ENCODE measurements at regions not wholly inside any gene's neighbourhood (a gene's known extent, or its start where the extent isn't known, plus 50 kb on each side); places are given as distances from the start of the nearest gene placed in this dataset.

DNA sequence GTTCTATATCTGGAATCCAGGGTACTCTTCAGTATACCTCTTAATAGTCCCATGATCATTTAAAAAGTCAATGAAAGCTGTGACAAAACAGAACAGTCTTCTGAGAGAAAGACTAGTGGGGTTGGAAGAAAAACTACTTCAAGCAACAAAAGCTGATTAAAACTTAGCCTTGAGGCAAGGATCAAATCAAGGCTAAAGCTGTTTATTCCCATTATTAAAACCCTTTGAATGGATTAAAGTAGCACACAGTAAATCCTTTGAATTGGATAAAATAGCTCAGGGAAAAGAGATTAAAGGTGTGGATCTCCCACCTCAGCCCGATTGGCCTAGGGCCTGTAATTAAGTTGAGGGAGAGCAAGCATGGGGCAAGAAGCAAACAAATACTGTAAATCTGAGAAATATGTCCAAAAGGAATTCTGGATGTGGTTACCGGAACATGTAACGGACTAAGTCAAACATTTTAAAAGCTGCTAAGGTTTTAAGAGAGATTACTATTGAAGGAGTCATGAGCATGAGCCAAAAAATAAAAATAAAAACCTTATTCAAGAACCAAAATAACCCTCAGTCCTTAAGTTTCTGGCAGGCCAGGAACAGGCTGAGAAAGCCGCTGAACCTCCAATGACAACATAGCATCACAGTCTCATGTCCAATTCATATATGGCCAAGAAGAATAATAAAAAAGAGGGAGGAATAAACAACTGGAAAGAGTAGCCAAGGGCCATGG, 257.3 kb upstream of the NEIL3 start:
- no peak overlapping the region for H3K4me3 Mint-ChIP-seq
- no peak overlapping the region for H3K27ac Mint-ChIP-seq
- TF ChIP-seq, protein P1, sequence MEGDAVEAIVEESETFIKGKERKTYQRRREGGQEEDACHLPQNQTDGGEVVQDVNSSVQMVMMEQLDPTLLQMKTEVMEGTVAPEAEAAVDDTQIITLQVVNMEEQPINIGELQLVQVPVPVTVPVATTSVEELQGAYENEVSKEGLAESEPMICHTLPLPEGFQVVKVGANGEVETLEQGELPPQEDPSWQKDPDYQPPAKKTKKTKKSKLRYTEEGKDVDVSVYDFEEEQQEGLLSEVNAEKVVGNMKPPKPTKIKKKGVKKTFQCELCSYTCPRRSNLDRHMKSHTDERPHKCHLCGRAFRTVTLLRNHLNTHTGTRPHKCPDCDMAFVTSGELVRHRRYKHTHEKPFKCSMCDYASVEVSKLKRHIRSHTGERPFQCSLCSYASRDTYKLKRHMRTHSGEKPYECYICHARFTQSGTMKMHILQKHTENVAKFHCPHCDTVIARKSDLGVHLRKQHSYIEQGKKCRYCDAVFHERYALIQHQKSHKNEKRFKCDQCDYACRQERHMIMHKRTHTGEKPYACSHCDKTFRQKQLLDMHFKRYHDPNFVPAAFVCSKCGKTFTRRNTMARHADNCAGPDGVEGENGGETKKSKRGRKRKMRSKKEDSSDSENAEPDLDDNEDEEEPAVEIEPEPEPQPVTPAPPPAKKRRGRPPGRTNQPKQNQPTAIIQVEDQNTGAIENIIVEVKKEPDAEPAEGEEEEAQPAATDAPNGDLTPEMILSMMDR (IDR thresholded peaks at IDR 0.05) = no peak
- 0 out of 2 replicates have a peak, but pooled peaks cover 3% of the 10 kb centered on the region for H3K36me3 Mint-ChIP-seq (ENCODE audit: low read depth)
- H3K4me1 Mint-ChIP-seq (ENCODE audit: low read depth) = peaks cover 25% of the 10 kb centered on the region
- H3K27me3 Mint-ChIP-seq (ENCODE audit: insufficient read depth) = peaks cover 1% of the 10 kb centered on the region; the same call in 1 of the 2 replicates
- no peak for DNase-seq
- H3K9me3 Mint-ChIP-seq = no peaks in the 10 kb centered on the region

DNA sequence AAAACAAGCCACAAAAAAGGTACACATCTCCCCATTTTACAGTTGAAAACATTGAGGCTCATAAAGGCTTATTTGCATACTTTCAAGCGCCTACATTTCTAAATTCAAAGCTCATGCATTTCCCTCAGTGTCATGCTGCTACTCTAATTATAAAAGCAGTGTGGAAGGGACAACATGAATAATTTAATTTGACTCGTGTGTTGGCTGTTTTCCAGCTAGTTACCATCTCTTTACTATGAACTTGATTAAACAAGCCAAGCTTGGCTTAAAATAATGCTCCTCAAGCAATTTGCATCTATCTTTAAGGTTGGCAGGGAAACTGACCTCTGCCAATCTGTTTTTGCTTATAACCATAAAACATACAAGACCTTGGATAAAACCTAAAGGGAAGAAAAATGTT, 252.5 kb upstream of the NEIL3 start:
- H3K9me3 Mint-ChIP-seq = no peaks in the 10 kb centered on the region; the same call in 1 of the 2 replicates
- TF ChIP-seq, protein P1 (IDR thresholded peaks at IDR 0.05) = no peak
- H3K27ac Mint-ChIP-seq = no peak overlapping the region
- H3K36me3 Mint-ChIP-seq (ENCODE audit: low read depth) = peaks cover 5% of the 10 kb centered on the region; the same call in 1 of the 2 replicates
- H3K4me1 Mint-ChIP-seq (ENCODE audit: low read depth) = no peaks in the 10 kb centered on the region
- 0 out of 2 replicates have a peak, but pooled peaks cover 1% of the 10 kb centered on the region for H3K27me3 Mint-ChIP-seq (ENCODE audit: insufficient read depth)
- no peak for DNase-seq
- no peak overlapping the region for H3K4me3 Mint-ChIP-seq

DNA sequence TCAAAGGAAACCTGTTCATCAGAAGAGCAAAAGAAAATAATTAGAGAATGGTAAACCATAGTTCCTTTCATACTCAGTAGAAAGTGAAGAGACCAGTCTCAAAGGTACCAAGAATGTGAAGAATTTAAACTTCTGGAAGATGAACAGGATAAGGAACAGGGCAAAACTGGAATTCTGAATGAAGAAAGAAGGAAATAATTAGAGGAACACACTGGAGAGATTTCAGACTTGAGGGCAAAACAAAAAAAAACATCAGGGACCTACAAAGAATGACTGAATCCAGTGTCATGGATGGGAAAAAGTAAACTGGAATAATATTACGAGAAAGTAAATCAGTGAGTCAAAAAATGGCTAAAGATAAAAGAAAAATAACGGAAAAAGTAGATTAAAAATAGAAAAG, 245.6 kb upstream of the NEIL3 start:
- DNase-seq = peak; percentile 5
- no peaks in the 10 kb centered on the region; the same call in 1 of the 2 replicates for H3K27me3 Mint-ChIP-seq (ENCODE audit: insufficient read depth)
- no peak overlapping the region for H3K27ac Mint-ChIP-seq
- no peaks in the 10 kb centered on the region; the same call in 1 of the 2 replicates for H3K9me3 Mint-ChIP-seq
- H3K4me1 Mint-ChIP-seq (ENCODE audit: low read depth) = peaks cover 12% of the 10 kb centered on the region
- peaks cover 5% of the 10 kb centered on the region for H3K36me3 Mint-ChIP-seq (ENCODE audit: low read depth)
- TF ChIP-seq, protein P1 (IDR thresholded peaks at IDR 0.05) = no peak
- no peak overlapping the region for H3K4me3 Mint-ChIP-seq

DNA sequence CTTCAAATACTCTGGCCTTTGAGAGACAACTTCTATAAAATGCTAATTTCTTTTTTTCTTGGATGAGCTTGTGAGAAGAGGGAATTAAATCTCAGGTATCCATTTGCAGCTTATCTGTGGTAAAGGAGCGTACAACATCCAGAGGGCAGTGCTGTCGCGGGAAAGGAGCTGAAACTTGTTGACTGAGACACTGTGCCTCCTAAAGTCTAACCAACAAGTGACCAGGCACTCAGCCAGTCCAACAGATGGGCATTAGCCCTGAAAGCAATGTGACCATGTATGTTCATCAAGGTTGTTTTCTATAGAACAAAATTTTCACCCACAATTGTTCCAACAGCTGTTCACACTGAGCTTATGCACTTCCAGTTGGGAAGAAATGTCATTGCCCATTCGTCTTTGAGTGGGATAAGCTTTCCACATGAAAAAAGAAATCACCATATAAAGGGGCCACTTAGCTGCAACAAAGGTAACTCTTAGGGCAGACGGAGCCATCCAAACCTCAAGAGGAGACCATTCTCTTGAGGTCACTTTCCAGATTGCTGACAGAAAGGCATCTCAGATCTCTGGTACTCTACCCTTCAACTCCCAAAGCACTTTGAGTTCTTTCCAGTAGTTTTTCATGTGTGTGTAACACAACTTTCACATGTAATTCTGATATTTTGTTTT, 244.8 kb upstream of the NEIL3 start:
- H3K4me3 Mint-ChIP-seq = no peak overlapping the region
- no peak for DNase-seq
- H3K4me1 Mint-ChIP-seq (ENCODE audit: low read depth) = peaks cover 12% of the 10 kb centered on the region
- H3K27ac Mint-ChIP-seq = no peak overlapping the region
- TF ChIP-seq, protein P1 (IDR thresholded peaks at IDR 0.05) = no peak
- no peaks in the 10 kb centered on the region; the same call in 1 of the 2 replicates for H3K27me3 Mint-ChIP-seq (ENCODE audit: insufficient read depth)
- peaks cover 5% of the 10 kb centered on the region for H3K36me3 Mint-ChIP-seq (ENCODE audit: low read depth)
- H3K9me3 Mint-ChIP-seq = no peaks in the 10 kb centered on the region; the same call in 1 of the 2 replicates

DNA sequence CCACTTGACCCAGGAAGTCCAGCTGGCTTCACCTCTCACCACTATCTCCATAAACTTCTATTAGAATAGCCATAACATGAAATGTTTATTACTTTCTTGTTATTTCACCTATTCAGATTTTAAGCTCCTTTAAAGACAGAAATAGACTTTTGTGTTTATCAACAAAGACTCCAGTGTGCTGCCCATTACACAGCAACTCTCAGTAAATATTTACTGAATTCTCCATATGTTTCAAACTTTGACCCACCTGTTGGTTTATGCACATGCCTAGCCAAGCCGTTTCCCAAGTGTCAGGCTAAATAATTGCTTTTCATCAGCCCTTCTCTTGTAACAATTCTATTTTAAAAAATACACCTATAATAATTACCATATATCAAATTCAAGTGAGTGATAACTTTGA, 242.9 kb upstream of the NEIL3 start:
- no peak overlapping the region for H3K27ac Mint-ChIP-seq
- no peak for DNase-seq
- no peaks in the 10 kb centered on the region; the same call in 1 of the 2 replicates for H3K27me3 Mint-ChIP-seq (ENCODE audit: insufficient read depth)
- H3K9me3 Mint-ChIP-seq = no peaks in the 10 kb centered on the region; the same call in 1 of the 2 replicates
- H3K36me3 Mint-ChIP-seq (ENCODE audit: low read depth) = peaks cover 5% of the 10 kb centered on the region
- H3K4me3 Mint-ChIP-seq = no peak overlapping the region
- H3K4me1 Mint-ChIP-seq (ENCODE audit: low read depth) = peaks cover 17% of the 10 kb centered on the region
- TF ChIP-seq, protein P1 (IDR thresholded peaks at IDR 0.05) = no peak

Data from HFFc6 (cell line).